ENCODE measurements at regions not wholly inside any gene's neighbourhood (a gene's known extent, or its start where the extent isn't known, plus 50 kb on each side); places are given as distances from the start of the nearest gene placed in this dataset.

DNA sequence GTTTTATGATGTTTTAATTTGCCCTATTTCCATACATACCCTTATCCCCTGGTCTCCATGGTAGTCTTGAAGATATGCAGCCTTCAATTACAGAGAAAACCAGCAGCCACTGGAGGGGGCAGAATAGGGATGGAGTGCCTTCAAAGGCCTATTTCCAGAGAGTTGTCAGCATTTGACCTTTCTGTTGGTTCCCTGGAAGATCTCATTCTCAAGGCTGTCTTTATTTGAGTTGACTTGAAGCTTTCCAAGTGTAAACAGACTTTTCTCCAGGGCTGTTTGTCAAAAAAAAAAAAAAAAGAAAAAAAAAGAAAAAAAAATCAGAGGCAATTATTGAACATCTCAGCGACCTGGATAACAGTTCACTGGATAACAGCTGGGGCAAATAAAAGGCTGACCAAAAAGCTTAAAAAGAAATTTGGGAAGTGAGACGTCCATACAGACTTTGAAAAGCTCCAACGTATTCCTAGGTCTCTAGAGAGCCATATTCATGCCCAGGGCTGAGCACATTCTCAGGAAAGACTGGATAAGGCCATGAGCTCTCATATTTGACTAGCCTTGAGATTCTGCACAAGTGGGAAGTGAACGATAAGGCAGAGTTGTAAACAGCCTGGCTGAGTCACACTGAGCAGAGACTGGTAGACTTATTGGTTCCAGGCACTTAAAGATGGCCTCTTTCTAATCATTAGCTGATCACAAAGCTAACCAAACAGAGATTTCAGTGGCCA is 126.6 kb downstream of the VAPA start:
- TF ChIP-seq, protein P1, sequence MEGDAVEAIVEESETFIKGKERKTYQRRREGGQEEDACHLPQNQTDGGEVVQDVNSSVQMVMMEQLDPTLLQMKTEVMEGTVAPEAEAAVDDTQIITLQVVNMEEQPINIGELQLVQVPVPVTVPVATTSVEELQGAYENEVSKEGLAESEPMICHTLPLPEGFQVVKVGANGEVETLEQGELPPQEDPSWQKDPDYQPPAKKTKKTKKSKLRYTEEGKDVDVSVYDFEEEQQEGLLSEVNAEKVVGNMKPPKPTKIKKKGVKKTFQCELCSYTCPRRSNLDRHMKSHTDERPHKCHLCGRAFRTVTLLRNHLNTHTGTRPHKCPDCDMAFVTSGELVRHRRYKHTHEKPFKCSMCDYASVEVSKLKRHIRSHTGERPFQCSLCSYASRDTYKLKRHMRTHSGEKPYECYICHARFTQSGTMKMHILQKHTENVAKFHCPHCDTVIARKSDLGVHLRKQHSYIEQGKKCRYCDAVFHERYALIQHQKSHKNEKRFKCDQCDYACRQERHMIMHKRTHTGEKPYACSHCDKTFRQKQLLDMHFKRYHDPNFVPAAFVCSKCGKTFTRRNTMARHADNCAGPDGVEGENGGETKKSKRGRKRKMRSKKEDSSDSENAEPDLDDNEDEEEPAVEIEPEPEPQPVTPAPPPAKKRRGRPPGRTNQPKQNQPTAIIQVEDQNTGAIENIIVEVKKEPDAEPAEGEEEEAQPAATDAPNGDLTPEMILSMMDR (conservative IDR thresholded peaks at IDR 0.05; ENCODE audit: low read length) = no peak
- TF ChIP-seq EZH2phosphoT487 (IDR thresholded peaks at IDR 0.05; ENCODE audit: borderline replicate concordance) = no peak
